NB4 (cell line): ENCODE measurements at regions not wholly inside any gene's neighbourhood (a gene's known extent, or its start where the extent isn't known, plus 50 kb on each side); places are given as distances from the start of the nearest gene placed in this dataset.

Source experiments
- CTCF ChIP-seq: IDR thresholded peaks from one replicate; pipeline ENCODE4 v1.5.1; 2012; ENCODE audit warnings: low read depth, low read length
- POLR2A ChIP-seq: IDR thresholded peaks from 2 replicates; pipeline ENCODE4 v1.6.1; 2011; ENCODE audit warnings: mild to moderate bottlenecking; ENCODE audit not compliant: insufficient read length; ENCODE audit errors: extremely low read depth

- no peak for TF ChIP-seq CTCF
- no peak for TF ChIP-seq POLR2A
Measured at GRCh38 chr14:28876572-28876945, 110.0 kb downstream of the FOXG1 start.
